ENCODE measurements at regions not wholly inside any gene's neighbourhood (a gene's known extent, or its start where the extent isn't known, plus 50 kb on each side); places are given as distances from the start of the nearest gene placed in this dataset.

DNA sequence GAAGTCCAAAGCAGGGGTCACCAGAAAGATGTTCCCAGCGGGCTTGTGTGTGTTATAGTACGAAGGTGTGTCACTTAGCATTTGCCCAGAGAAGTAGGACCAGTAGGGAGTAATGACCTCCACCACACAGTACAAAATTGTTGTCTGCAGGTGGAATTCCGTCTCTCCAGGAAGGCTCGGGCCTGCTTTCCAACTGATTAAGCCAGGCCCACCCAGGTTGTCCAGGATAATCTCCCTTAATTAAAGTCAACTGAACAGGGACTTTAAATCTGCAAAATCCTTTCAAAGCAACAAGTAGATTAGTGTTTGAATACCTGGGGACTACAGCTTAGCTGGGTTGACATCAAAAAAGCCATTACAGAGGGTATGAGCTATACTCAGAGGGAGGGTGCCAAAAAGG lies 131.3 kb downstream of the BACH1 start:
- no peak overlapping the region for H3K4me2 ChIP-seq (ENCODE audit: unreplicated experiment)
- H3K9me2 ChIP-seq (ENCODE audit: insufficient read depth) = no peaks in the 10 kb centered on the region
- H3K4me1 ChIP-seq (ENCODE audit: insufficient read depth) = peaks cover 6% of the 10 kb centered on the region; the same call in 1 of the 2 replicates
- TF ChIP-seq EZH2 (IDR thresholded peaks at IDR 0.05; ENCODE audit: insufficient read depth, poor library complexity, severe bottlenecking) (no peak), EZH2phosphoT487 (IDR thresholded peaks at IDR 0.05; ENCODE audit: insufficient read depth, low read depth) (no peak)
- H3K27ac ChIP-seq = no peak overlapping the region
- H4K20me1 ChIP-seq (ENCODE audit: insufficient read depth) = no peaks in the 10 kb centered on the region
- no peak overlapping the region for H2AFZ ChIP-seq
- no peaks in the 10 kb centered on the region for H3K36me3 ChIP-seq (ENCODE audit: low read depth)
- no peaks in the 10 kb centered on the region for H3F3A ChIP-seq (ENCODE audit: insufficient read depth)
- H3K4me3 ChIP-seq = no peak overlapping the region
- H3K79me2 ChIP-seq (ENCODE audit: insufficient read depth) = no peaks in the 10 kb centered on the region
- H3K27me3 ChIP-seq (replicated peaks; ENCODE audit: insufficient read depth) = no peaks in the 10 kb centered on the region
- 94 to 98% methylated on average over 4 of the region's 4 CpGs for WGBS, 2 experiments (ENCODE audit: low coverage in 1 of 2, low lambda C conversion rate in 2 of 2, missing lambda C conversion rate in 2 of 2)
- no peak overlapping the region for H3K9ac ChIP-seq
- in situ Hi-C loops (cut with MboI) = no loop called here
- DNase-seq = no peak
- H3K9me3 ChIP-seq (ENCODE audit: low read depth) = no peaks in the 10 kb centered on the region

DNA sequence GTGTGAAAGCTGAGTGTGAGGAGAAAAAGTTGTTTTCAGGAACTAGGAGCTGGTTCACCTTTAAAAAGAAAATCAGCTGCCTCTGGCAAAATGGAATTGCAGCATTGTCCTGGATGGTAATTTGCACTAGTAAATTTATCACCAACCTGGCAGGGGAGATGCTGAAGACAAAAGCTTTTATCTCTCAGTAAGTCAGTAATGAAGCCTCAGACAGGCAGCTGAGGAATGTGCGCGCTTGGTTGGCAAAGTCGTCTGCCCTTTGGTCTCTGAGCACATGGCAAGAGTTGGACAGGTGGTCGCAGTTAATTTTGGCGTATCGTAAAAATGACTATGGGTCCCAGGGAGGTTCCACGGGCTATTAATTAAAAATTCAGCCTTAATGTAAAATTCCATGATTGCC lies 131.9 kb downstream of the BACH1 start:
- H3K79me2 ChIP-seq (ENCODE audit: insufficient read depth) = no peaks in the 10 kb centered on the region
- no peak overlapping the region for H3K4me3 ChIP-seq
- H3K4me1 ChIP-seq (ENCODE audit: insufficient read depth) = peaks cover 6% of the 10 kb centered on the region; the same call in 1 of the 2 replicates
- WGBS, 2 experiments (ENCODE audit: low coverage in 1 of 2, low lambda C conversion rate in 2 of 2, missing lambda C conversion rate in 2 of 2) = 85 to 89% methylated on average over 7 of the region's 7 CpGs
- H3F3A ChIP-seq (ENCODE audit: insufficient read depth) = no peaks in the 10 kb centered on the region
- H3K4me2 ChIP-seq (ENCODE audit: unreplicated experiment) = no peak overlapping the region
- in situ Hi-C loops (cut with MboI) = no loop called here
- H3K27ac ChIP-seq = no peak overlapping the region
- no peak for DNase-seq
- H4K20me1 ChIP-seq (ENCODE audit: insufficient read depth) = no peaks in the 10 kb centered on the region
- no peaks in the 10 kb centered on the region for H3K36me3 ChIP-seq (ENCODE audit: low read depth)
- no peak overlapping the region for H2AFZ ChIP-seq
- TF ChIP-seq EZH2phosphoT487 (IDR thresholded peaks at IDR 0.05; ENCODE audit: insufficient read depth, low read depth) (no peak), EZH2 (IDR thresholded peaks at IDR 0.05; ENCODE audit: insufficient read depth, poor library complexity, severe bottlenecking) (no peak)
- H3K9me3 ChIP-seq (ENCODE audit: low read depth) = no peaks in the 10 kb centered on the region
- H3K9me2 ChIP-seq (ENCODE audit: insufficient read depth) = no peaks in the 10 kb centered on the region
- no peak overlapping the region for H3K9ac ChIP-seq
- no peaks in the 10 kb centered on the region for H3K27me3 ChIP-seq (replicated peaks; ENCODE audit: insufficient read depth)

DNA sequence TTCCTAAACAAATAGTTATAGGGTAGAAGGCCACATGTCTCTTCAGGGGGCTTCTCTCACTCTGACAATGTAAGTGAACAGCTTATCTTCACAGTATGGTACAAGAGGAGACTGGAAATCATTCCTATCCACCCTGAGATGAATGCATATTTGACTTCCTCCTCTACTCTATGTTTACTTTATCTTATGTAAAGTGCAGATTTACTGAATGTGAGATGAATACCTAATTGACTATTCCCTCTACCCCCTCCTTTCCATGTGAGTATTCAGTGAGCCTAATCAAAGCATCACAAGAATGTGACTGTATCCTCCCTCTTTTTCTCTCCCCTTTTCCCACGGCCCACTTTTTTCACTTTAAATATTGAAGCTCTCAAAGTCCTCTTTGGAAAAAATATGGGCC lies 132.5 kb downstream of the BACH1 start:
- 44 to 64% methylated on average over 1 of the region's 1 CpG for whole genome bisulfite sequencing, 2 experiments (ENCODE audit: low coverage in 1 of 2, low lambda C conversion rate in 2 of 2, missing lambda C conversion rate in 2 of 2)
- no peak overlapping the region for H2AFZ ChIP-seq
- H3K27me3 ChIP-seq (replicated peaks; ENCODE audit: insufficient read depth) = no peaks in the 10 kb centered on the region
- no peak overlapping the region for H3K27ac ChIP-seq
- no peaks in the 10 kb centered on the region for H3K9me2 ChIP-seq (ENCODE audit: insufficient read depth)
- H3K9me3 ChIP-seq (ENCODE audit: low read depth) = no peaks in the 10 kb centered on the region
- no peak overlapping the region for H3K9ac ChIP-seq
- TF ChIP-seq EZH2phosphoT487 (IDR thresholded peaks at IDR 0.05; ENCODE audit: insufficient read depth, low read depth) (no peak), EZH2 (IDR thresholded peaks at IDR 0.05; ENCODE audit: insufficient read depth, poor library complexity, severe bottlenecking) (no peak)
- in situ Hi-C loops (cut with MboI) = no loop called here
- H4K20me1 ChIP-seq (ENCODE audit: insufficient read depth) = no peaks in the 10 kb centered on the region
- H3K79me2 ChIP-seq (ENCODE audit: insufficient read depth) = no peaks in the 10 kb centered on the region
- H3K4me1 ChIP-seq (ENCODE audit: insufficient read depth) = peaks cover 6% of the 10 kb centered on the region; the same call in 1 of the 2 replicates
- H3K36me3 ChIP-seq (ENCODE audit: low read depth) = no peaks in the 10 kb centered on the region
- DNase-seq = no peak
- no peaks in the 10 kb centered on the region for H3F3A ChIP-seq (ENCODE audit: insufficient read depth)
- H3K4me3 ChIP-seq = no peak overlapping the region
- H3K4me2 ChIP-seq (ENCODE audit: unreplicated experiment) = no peak overlapping the region

DNA sequence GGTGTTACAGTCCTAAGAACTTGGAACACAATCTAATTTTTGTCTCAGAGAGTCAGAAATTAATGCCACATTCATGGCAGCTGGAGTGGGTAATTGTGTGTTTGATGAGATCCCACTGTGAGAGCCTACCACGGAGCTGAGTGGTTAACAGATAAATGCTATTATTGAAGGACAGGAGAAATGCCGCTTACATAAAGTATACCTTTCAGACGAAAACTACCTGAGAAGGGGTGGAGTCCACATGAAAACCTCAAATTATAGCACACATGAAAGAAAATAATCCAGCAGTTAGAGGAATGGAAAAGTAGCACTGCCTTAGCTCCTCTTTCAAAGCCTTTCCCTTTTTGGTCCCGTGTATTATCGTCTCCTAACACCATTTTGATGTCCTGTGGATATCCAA lies 133.0 kb downstream of the BACH1 start:
- no peaks in the 10 kb centered on the region for H3K79me2 ChIP-seq (ENCODE audit: insufficient read depth)
- H3F3A ChIP-seq (ENCODE audit: insufficient read depth) = no peaks in the 10 kb centered on the region
- 83 to 87% methylated on average over 5 of the region's 5 CpGs for WGBS, 2 experiments (ENCODE audit: low coverage in 1 of 2, low lambda C conversion rate in 2 of 2, missing lambda C conversion rate in 2 of 2)
- no peaks in the 10 kb centered on the region for H3K27me3 ChIP-seq (replicated peaks; ENCODE audit: insufficient read depth)
- no peak for DNase-seq
- H3K36me3 ChIP-seq (ENCODE audit: low read depth) = no peaks in the 10 kb centered on the region
- H3K27ac ChIP-seq = no peak overlapping the region
- no peaks in the 10 kb centered on the region for H4K20me1 ChIP-seq (ENCODE audit: insufficient read depth)
- no peaks in the 10 kb centered on the region for H3K9me2 ChIP-seq (ENCODE audit: insufficient read depth)
- no peak overlapping the region for H3K4me2 ChIP-seq (ENCODE audit: unreplicated experiment)
- H3K9ac ChIP-seq = no peak overlapping the region
- no peak overlapping the region for H2AFZ ChIP-seq
- in situ Hi-C loops (cut with MboI) = no loop called here
- TF ChIP-seq EZH2 (IDR thresholded peaks at IDR 0.05; ENCODE audit: insufficient read depth, poor library complexity, severe bottlenecking) = no peak
- no peak for TF ChIP-seq EZH2phosphoT487 (IDR thresholded peaks at IDR 0.05; ENCODE audit: insufficient read depth, low read depth)
- H3K4me3 ChIP-seq = no peak overlapping the region
- H3K4me1 ChIP-seq (ENCODE audit: insufficient read depth) = peaks cover 6% of the 10 kb centered on the region; the same call in 1 of the 2 replicates
- H3K9me3 ChIP-seq (ENCODE audit: low read depth) = no peaks in the 10 kb centered on the region

Measured in GM23248 (cell line).